NCI-H460 (cell line): ENCODE measurements at regions not wholly inside any gene's neighbourhood (a gene's known extent, or its start where the extent isn't known, plus 50 kb on each side); places are given as distances from the start of the nearest gene placed in this dataset.

ENCODE experiments used
- DNase-seq: peaks from one replicate; pipeline ENCODE4 v3.0.0-alpha.2; 2016; ENCODE audit warnings: low read depth; ENCODE audit errors: extremely low read depth

DNA sequence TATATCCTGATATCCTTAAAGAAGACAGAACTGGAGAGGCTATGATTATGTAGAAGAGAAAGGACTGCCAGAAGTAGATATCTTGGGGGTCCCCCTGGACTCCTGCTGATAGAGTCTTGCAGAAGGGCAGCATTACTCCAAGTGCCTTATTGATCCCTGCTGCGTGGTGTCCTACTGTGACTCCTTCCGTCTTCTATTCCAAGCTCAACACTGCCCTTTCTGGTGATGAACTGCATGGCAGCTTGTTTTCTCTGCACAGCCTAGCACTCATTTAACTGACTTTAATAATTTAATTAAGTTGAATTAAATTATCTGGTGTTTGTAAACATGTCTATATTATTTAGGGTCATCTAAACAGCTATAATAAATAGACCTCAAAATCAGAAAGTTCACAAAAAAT is 194.1 kb upstream of the DSEL start:
- DNase-seq = no peak

DNA sequence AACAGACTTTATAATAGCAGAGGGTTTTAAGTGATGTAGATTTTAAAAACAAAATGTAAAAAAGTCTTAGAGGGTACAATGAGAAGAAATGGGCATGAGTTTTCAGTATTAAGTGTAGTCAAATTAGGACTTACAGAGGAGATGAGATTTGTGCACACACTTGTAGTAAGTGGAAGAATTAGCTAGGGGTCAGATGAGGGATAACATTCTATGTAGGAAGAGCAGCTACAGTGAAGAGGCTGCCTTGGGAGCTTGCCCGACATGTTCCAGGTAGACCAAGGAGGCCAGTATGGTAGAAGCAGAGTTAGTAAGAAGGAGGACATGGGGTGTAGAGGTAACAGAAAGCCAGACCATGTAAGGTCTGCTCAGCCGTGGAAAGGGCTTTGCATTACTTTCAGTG is 189.2 kb upstream of the DSEL start:
- no peak for DNase-seq

DNA sequence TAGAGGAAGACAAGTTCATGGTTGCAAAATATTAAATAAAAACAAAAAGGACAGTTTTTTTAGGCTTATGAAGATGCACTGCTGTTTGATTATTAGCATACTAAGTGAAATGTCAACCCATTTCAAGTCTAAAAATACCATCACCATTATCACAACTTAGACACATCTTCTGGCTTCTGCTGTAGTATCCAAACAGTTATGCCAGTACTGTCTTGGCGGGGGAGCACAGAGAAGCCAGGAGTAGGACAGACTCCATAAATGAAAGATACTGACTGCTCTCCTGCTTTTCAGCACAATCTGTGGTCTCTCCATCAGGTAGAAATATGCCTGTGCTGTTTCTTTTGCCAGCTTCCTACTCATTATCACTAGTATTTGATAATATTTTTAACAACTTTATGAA is 179.2 kb upstream of the DSEL start:
- no peak for DNase-seq

DNA sequence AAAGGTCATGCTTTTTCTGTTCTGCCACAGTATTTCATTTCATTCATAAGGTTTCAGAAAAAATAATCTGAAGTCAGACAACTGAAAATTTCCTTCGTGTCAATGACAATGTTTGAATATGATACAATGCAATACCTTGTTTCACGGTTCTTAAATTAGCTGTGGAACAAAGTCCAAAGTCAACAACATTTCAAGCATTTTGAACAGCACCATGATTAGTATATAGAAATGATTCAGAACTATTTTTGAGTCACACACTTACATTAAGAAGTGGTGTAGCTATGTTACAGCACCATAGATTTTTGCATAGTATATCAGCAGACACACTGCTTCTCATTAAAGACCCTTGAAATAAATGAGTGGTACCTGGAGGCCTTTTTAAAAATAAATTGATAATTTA is 178.3 kb upstream of the DSEL start:
- no peak for DNase-seq

DNA sequence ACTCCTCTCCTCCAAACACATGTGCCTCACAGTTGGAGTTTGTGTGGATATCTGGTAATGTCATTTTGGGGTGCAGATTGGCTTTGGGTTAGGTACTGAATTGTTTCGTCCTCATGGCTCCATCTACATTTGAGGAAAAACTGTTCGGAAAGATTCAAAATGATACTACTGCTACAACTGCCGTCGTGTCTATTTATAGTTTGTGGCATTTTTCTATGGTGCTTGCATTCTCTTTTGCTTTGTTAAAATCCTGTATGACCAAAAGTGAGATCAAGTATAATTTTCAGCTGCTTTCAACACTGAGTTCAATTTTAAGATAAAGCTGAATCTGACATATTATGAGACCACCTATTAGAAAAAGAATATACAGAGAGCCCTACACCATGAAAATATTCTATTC is 176.3 kb upstream of the DSEL start:
- no peak for DNase-seq

DNA sequence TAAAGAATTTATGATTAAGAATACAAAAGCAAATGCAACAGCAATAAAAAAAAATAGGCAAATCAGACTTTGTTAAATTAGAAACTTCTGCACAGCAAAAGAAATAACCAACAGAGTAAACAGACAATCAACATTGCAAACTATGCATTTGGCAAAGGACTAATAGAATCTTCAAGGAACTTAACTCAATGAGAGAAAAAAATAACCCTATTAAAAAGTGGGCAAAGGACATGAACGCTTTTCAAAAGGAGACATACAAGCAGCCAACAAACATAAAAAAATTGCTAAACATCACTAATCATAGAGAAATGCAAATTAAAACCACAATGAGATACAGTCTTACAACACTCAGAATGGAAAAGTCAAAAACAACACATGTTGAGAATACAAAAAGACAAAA is 166.0 kb upstream of the DSEL start:
- DNase-seq = no peak

DNA sequence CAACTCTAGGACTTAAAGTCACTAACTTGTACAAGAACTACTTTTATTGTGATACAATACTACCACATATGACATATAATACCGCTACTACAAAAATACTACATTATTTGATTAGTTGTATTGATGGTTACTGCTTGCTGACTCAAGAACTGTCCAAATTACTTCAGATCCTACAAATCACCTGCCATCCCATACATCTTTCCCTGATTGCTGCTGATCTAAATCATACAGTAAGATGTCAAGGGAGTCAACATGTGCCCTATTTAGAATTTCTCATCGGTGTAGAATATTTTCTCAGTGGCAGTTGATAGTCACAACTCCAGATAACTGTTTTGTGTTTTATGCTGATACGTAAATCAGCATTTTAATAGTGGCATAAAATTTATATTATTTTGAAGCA is 161.0 kb upstream of the DSEL start:
- no peak for DNase-seq

DNA sequence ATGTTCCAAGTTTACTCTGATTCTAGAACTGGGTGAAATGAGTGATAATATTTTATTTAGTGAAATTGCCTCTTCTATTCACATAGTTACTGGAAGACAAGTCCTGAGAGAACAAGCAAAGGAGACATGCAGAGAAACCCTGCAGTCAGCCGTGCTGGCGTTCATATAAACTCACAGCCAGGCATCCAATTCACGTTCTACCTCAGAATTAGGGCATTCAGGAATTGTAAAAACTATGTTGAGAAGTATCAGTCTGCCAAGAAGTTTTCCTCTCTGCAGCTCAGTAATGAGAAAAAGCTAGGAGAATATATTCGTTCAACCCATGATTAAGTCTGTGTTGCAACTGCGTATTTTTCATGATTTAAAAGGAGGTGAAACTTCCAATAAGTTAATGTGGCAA is 156.2 kb upstream of the DSEL start:
- no peak for DNase-seq

DNA sequence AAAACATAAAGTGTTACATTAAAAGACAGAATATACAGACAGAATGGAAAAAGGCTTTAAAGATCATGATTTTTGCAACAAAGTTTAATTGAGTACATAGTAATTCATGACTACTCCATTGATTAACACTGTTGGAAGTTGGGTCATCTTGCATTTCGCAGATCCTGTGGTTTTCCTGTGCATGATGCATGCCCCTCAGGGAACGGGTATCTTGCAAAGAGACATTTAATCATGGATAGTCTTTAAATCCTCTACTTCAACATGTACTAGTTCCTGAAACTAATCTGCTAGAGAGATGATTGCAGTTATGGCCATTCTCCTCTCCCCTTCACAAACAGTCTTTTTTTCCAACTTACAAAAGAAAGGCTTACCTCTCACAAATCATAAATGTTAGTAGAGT is 155.6 kb upstream of the DSEL start:
- no peak for DNase-seq

DNA sequence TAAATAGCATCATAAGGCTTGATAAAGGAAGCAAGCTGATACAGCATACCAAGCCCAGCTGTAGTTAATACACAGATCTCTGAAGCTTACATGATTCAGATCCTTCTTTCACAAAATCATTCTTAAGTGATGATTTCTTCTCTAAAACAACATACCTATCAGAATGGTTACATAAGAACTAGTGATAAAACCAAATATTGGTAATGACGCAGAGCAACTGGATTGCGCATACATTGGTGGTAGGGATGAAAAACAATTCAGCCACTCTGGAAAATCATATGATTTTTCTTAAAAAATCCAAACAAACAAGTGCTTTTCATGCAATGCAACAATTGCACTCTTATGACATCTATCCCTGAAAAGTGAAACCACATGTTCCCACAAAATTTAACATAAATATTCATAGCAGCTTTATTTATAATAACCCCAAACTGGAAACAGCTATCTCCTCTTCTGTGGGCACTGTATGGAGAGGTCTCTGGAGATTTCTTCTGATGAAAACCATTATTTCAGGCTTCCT is 153.6 kb upstream of the DSEL start:
- peak; percentile 1 for DNase-seq

DNA sequence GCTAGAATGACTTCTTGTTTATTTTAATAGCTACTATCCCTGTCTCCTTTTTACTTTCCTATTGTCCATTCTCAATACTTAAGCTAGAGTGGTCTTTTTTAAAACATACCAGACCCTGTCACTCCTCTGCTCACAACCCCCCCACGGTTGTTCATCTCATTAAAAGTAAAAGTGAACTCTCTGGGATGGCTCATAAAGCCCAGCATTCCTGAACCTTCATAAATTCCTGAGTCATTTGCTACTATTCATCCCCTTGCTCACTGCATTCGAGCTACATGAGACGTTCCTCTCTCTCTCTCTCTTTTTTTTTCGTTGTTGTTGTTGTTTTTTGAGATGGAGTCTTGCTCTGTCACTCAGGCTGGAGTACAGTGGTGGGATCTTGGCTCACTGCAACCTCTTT is 148.7 kb upstream of the DSEL start:
- DNase-seq = no peak

DNA sequence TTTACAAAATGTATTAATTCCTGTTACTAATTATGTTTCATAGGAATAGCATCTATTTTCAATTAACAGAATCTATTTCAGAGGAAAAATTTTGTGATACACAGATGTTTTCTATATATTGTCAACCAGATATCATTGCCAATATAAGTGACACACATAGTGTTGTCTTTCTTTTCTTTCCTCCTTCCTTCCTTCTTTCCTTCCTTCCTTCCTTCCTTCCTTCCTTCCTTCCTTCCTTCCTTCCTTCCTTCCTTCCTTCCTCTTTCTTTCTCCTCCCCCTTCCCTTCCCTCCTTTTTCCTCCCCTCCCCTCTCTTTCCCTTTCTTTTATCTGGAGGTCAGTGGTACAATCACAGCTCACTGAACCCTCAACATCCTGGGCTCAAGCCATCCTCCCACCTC is 146.5 kb upstream of the DSEL start:
- DNase-seq = no peak

DNA sequence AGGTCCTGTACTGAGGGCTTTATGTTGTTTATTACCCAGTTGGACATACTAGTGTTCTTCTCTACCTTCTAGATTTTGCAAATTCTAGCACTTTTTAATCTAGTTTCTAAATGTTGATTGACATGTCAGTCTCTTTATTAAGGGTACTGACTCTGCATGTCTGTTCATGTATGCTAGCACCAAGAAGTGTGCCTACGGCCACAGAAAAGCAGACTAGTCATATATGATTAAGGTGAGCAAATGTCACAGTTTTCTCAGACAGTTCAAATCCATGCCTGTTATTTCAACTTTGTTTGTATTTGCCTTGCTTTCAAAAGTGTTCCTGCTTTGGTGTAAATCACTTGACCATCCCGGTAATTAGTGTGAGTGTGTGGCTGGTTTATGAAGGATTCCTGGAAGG is 145.0 kb upstream of the DSEL start:
- DNase-seq = no peak

DNA sequence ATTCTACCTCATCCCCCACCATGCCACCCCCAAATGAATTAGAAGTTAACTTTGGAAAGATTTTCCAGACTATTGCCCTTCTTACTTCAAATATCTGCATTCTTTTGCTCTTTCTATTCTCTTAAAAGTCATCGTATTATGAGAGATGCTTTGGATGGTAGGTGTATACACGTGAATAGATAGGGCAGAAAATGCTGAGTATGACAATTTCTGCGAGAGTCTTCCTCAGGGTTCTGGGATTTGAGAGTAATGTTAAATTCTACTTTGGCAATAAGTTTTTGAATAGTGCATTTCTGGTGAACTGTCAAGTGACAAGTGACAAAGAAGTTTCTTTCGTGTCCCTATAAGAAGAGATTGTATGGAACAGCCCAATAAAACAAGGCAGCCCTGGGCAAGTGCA is 137.6 kb upstream of the DSEL start:
- DNase-seq = no peak

DNA sequence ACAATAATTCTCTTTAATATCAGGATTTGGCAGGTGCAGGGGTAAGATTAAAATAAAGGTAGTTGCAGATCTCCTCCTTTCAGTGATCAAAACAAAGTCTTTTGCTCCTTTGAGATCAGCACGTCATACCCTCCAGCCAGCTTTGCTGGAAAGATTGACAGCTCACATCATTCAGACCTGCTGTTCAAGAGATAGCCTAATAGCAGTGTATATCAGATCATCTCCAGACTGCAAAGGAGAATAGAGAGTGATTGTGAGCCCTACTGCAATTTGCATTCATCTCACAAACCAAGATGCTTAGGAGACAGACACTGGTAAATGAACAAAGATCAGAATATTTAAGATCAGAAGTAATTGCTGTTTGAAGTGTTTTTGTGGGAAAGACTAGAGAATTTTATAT is 135.8 kb upstream of the DSEL start:
- no peak for DNase-seq

DNA sequence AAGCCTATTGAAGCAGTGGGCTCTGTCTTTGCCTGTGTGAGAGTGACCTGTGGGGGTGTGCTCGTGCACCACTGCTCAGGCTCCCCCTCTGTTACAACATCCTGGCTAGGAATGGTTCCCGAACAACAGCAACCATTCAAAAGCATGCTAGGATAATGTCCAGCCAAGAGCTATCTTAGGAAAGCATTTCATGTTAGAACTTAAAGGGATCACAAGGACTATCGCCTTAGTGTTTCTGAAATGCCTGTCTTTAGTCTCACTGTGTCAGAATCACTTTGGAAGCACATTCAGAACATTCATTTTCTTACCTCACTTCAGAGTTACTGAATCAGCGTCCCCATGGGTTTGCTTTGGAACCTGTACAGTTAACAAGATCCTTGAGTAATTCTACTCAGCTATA is 134.9 kb upstream of the DSEL start:
- no peak for DNase-seq

DNA sequence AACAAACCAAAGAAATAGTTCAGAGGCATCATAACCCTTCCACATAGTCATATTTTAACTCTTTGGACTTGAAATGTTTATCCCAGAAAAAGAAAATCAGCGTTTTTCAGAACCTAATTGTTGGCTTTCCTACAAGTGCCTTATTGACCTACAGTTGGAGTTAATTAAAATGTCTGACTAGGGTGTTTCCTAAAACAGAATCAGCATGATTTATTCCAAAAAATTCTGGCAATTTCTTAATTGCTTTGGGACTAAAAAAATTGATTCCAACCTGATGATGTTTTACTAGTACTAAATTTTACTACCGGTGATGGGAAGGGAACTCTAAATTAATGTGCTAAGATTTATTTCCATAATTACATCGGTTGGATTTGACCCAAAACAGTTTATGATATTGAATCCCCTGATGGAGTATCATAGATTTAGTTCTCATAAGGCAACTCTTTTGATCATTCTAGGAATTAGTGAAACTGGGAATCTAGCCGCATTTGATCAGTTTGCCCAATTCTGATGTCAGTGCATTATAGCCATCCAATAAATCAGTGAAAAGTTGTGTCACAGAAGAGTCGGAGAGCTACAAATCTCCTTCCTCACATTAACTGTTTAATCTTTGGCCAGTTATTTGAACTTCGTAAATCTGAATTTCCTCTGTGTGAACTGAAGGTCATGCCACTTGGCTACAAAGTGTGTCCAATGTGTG is 134.3 kb upstream of the DSEL start:
- no peak for DNase-seq

DNA sequence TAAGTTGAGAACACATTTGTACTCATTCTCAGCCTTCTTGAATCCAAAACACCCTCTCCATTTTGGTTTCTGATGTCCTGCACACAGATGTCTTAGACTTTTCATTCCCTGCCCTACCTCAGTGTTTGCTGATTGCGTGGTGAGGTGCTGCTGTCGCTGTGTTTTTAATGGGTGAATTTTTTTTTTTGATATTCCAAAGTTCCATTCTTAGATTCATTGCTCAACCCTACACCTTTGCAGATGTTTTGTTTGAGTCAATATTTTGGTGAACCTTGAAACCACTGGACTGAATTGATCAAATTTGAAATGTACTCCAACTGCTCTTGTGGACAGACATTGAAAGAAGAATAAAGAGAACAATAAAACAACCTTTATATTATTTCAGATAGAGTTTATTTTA is 130.4 kb upstream of the DSEL start:
- DNase-seq = no peak

DNA sequence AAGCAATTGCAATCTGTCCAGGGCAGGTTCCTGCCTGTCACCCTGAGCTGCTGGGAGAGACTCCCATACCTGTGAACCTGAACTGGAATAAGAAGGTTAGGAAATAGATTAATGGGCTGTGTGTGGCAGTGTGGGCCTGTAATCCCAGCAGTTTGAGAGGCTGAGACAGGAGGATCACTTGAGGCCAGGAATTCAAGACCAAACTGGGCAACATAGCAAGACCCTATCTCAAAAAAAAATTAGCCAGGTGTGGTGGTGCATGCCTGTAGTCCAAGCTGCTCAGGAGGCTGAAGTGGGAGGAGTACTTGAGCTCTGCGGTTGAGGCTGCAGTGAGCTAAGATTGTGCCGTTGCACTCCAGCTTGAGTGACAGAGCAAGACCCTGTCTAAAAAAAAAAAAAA is 127.7 kb upstream of the DSEL start:
- no peak for DNase-seq

DNA sequence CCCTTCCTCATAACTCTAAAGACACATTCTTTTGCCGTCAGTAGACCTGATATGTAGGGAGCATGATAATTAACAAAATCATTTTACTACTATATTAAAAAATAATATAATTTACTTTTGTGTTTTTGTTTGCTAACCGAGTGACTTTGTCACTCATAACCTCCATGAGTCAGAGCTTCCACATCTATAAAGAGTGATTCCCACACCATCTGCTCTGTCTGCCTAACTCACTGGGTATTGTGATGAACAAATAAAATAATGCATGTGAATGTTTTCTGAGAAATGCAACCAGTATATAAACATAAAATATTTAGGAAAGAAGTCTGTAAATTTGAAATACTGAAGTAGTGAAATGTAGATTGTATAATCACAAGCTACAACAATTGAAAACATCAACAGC is 123.4 kb upstream of the DSEL start:
- no peak for DNase-seq

DNA sequence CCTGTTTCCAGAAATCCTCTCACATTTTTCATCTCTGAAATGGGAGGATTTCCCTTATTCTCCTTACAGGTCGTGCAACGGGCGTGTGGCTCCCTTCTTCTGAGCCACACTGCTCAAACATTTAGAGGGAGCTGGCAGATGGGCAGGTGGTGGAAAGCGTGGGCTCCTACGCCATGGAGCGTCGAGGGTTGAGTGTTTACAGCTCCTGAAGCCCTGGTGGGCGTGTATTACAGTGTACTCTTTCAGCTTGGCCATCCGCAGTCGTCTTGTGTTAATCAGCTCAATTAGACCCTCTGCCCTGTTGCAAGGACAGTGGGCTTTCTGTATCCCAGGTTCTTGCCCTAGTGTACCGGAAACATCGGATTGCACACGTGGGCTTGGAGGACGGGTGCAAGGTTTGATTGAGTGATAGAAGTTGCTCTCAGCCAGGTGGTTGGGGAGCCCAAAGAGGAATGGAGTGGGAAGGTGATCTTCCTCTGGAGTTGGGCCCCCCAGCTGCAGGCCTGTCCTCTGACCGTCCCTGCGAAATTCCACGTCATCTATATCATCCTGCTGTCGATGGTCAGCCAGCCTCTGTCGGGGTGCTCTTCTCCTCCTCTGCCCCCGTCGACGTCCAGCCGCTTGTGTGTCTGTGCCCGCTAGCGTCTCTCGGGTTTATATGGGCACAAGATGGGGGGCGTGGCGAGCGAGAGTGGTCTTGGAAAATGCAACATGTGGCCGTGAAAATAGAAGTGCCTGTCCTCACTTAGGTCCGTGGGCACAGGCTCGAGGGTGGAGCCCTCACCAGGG is 120.3 kb upstream of the DSEL start:
- DNase-seq = no peak

DNA sequence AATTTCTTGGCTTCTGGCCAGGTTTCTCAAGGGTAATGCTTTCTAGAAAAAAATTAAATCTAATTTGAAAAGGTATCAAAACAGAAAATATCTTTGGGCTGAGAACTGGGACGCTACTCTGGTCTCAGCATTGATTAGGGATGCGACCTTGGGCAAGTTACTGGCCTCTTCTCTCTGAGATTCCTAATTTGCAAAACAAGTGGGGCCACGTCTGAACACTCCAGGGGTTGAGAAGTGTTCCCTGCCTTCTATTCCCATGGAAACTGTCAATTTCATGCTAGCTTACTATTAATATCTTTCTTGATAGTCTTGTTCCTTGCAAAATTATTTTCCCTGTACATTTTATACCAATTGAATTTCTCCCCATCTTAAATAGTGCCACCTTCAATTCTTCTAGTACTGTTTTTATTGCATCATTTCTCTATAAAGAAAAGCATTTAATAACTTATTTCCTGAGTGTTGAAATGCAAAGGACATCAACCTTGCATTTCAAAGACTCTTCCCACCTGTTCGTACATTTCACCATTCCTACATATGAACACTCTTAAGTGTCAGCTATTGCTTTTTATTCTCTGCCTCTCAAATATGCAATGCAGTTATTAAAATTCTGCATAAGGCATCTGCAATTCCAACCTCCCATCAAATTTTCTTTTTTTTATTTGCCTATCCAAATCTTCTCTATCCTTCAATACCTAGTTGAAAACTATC is 118.3 kb upstream of the DSEL start:
- DNase-seq = no peak
